LHCN-M2 (cell line): ENCODE measurements at regions not wholly inside any gene's neighbourhood (a gene's known extent, or its start where the extent isn't known, plus 50 kb on each side); places are given as distances from the start of the nearest gene placed in this dataset.

Source experiments
- DNase-seq: peaks from one replicate; pipeline ENCODE4 v3.0.0-alpha.2; 2012; ENCODE audit warnings: low read depth

DNA sequence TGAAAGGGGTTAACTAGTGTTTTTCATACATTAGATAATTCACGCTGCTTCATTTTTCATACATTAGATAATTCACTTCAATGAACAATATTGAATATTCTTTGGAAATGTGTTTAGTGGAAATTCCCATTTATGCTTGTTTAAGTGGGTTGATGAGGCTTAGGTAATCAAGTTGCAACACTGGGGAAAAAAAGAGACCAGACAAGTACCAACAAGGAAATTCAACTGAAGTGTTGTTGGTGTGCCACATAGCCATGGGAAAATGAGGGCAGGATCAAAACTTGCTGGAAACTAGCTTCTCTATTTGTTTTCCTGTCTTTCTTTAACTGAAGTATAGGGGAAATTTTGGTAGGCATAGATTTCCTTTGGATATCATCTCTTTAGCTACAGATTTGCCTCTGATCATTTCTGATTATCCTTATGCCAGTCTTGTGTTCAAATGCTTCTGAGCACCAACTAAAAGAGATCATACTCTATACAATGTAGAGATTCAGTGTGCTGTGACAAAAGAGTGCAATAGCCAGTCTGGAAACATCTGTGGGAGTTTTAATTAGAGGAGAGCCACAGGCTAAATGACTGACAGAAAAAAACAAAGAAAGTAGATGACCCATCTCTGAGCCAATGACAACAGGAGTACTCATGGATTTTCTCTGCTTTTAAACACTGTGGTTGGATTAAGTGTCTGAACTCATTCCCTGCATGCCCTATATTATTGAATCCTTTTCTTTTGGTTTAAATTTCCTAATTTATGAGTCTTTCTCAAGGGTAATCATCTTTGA is 67.6 kb upstream of the CTSC start:
- DNase-seq: no peak

DNA sequence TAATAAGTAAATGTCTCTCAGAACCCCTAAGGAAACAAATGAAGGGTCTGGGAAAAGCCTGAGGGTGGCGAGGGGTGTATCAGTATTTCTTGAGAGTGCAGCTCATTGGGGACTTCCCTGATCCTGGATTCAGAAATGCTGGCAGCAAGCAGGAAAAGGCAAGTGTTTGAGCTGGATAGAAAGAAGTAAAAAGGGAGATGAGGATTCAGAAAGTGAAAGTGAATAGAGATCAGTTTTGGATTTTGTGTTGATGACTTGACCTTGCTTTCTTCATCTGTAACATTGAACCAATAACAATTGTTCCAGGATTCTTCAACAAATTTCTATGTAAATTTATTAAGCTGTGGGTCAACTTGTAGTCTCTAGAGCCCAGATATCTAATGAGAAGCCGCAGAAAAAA is 66.9 kb upstream of the CTSC start:
- DNase-seq: no peak

DNA sequence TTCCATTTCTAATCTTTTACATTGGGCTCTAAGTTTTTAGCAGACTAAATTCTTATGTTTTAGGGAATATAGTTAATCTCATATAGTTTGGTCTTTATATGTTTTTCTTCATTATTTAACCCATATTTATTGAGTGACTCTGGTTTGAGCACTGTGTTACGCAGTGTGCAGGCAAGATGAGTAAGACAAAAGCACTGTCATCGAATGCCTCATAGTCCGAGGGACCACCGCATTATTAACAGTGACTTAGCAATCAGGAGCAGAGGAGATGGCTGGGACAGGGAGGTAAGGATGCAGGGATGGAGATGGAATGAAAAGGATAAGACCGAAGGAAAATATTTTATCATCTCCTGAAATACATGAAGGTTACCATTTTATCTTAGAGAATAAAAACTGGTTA is 65.2 kb upstream of the CTSC start:
- DNase-seq: peak; percentile 34

DNA sequence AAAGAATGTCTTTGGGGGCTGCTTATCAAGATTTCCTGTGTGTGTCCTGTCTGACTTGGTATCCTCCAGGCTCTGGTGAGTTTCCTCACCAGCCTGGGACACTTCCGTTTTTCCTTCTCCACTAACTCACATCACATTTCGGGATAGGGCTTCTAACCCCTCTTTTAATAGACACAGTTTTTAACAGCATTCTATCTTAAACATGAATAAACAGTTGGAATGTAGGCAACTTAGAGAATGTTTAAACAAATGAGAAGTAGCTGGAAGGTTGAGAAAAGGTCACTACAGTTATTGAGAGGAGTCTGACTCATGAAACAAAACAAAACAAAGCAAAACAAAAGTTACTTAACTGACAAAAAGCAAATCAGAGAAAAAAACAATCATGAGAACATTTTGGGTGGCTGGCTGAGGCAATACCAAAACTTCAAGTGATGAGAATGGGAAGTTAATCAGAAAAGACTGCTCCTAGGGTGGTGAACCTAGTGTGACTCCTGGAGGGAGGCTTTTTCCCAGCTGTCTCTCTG is 64.7 kb upstream of the CTSC start:
- DNase-seq: peak; percentile 82

DNA sequence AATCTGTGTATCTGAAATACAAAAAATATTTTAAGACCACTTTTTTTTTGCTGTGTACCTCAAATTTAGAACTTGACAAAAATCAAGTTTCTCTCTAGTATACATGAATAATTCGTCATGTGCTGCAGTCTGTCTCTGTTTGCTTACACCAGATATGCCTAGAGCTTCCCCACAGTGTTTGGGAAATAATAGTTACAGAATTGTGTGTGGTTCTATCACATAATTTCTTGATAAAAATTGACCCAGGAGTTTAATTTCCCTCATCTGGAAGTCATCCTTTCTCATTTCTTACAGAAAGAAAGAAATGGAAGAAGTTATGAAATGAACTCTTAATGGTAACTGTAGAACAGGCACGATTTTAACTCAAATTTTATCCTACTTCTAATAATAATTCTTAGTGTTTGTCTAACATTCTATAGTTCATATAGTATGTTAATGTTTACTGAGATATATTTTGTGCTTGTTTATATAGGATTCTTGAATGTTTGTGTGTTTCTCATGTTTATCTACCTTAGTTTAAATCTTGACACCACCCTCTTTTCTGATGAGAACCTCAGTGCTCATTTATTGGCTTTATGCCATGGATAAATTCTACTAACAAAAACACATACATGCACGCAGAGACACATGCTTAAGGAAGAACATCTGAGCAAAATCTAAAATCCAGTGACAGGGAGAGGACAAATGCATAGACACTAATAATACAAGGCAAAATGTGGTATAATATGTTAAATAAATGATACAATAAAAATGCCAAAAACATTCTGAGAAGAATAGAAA is 61.4 kb upstream of the CTSC start:
- no peak for DNase-seq

DNA sequence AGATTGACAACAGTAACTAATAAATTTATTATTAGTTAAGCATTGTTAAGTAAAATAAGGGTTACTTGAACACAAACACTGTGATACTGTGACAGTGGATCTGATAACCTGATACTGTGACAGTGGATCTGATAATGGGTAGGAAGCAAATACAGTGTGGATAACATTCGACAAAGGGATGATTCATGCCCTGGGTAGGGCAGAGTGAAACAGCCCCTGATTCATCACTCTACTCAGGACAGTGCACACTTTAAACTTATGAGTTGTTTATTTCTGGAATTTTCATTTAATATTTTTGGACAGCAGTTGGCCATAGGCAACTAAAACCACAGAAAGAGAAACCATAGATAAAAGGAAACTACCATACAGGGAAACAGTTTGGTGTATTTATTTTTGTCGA is 60.8 kb upstream of the CTSC start:
- DNase-seq: peak; percentile 79

DNA sequence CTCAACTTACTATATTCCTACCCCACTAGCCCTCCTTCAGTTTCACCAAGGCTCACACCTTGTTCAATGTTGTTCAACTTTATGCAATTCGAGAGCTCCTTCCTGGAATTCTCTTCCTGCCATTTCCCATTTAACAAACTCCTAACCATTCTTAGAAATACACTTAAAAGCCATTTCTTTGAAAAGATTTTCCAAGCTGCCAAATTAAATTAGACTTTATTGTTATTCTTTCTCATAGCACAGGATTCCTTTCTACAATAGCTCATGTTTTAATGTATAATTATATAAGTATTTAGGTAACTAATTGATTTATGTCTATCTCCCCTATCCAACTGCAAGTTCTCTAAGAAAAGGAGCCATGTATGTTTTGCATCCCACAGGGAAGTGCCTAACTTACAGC is 52.7 kb upstream of the CTSC start:
- no peak for DNase-seq

DNA sequence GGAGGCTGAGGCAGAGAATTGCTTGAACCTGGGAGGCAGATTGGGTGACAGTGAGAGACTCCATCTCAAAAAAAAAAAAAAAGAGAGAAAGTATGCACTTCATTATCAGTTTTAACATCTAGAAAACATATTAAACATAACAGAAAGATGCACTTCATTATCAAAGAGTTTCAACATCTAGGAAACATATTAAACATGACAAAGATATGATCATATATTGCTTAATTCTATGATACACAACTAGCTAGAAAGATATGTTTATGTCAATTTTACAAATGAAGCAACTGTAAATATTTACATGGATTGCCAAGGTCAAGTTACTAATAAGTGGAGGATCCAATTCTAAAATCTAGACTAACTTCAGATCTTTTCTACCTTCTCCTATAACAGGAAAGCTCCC is 50.4 kb upstream of the CTSC start:
- no peak for DNase-seq
